ENCODE measurements at regions not wholly inside any gene's neighbourhood (a gene's known extent, or its start where the extent isn't known, plus 50 kb on each side); places are given as distances from the start of the nearest gene placed in this dataset.

DNA sequence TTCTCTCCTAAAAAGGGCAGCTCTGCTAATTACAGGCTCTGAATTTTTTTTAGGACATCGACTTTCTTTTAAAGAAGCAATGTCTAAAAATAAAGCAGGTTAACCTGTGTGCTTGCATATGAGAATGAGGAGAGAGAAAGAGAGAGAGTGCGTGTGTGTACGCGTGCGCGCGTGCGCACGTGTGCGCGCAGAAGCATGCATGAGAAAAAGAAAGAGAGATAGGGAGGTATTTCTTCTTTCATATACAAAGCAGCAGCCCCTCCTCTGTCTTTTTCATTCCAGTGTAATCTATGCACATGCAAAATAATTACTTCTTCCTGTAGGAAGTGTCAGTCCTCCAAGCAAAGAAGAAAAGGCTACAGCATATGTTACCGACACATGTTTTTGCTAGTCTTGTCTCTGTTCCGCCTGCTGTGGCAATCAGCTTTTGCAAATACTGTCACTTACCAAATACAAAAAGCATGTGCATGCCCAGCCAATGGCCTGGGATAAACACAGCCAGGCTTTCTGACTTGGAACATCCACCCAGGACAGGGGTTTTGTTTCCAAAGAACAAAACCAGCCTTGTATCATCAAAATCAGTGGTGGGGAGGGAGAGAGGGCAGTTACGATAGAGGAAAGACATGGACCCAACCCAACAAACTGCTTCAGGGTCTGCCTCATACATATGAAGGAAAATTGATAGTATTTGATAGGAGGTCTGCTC, 252.3 kb upstream of the SLC24A2 start:
- no peak for TF ChIP-seq CTCF (IDR thresholded peaks at IDR 0.05; ENCODE audit: unreplicated experiment)
- Mint-ChIP-seq H3K27ac (ENCODE audit: unreplicated experiment) (no peak overlapping the region), H3K4me1 (ENCODE audit: low read depth, unreplicated experiment) (no peaks in the 10 kb centered on the region), H3K36me3 (ENCODE audit: insufficient read depth, unreplicated experiment) (no peaks in the 10 kb centered on the region), H3K4me3 (ENCODE audit: low read depth, unreplicated experiment) (no peak overlapping the region), H3K27me3 (ENCODE audit: unreplicated experiment) (peaks cover 16% of the 10 kb centered on the region), H3K9me3 (ENCODE audit: low read depth, unreplicated experiment) (no peaks in the 10 kb centered on the region)
- BruUV-seq (replicated peaks), result no TSS peak
- intact Hi-C loops (cut with micrococcal nuclease; ENCODE audit: unreplicated experiment), result no loop called here
- CTCF ChIA-PET, result no interaction called here
- no peak for DNase-seq

DNA sequence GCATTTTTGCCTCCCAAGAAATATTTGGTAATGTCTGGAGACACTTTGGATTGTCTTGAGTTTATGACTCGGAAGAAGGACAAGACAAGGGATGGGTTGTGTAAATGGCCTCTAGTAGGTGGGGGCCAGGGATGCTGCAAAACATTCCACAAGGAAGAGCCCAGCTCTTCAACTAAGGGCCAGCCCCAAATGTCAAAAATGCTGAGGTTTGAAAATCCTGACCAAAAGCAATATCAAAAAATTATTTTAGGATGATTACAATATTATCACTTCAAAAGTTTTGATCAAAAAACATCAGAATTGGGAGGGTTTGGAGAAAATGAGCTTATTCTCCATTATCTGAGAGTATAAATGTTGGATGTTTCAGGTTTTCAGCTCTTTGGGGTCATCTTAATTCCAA, 248.9 kb upstream of the SLC24A2 start:
- no peak for DNase-seq
- BruUV-seq (replicated peaks), result no TSS peak
- CTCF ChIA-PET, result no interaction called here
- Mint-ChIP-seq H3K9me3 (ENCODE audit: low read depth, unreplicated experiment) (no peaks in the 10 kb centered on the region), H3K27me3 (ENCODE audit: unreplicated experiment) (peaks cover 16% of the 10 kb centered on the region), H3K4me3 (ENCODE audit: low read depth, unreplicated experiment) (no peak overlapping the region), H3K27ac (ENCODE audit: unreplicated experiment) (no peak overlapping the region), H3K36me3 (ENCODE audit: insufficient read depth, unreplicated experiment) (no peaks in the 10 kb centered on the region), H3K4me1 (ENCODE audit: low read depth, unreplicated experiment) (no peaks in the 10 kb centered on the region)
- intact Hi-C loops (cut with micrococcal nuclease; ENCODE audit: unreplicated experiment), result no loop called here
- TF ChIP-seq CTCF (IDR thresholded peaks at IDR 0.05; ENCODE audit: unreplicated experiment), result no peak

DNA sequence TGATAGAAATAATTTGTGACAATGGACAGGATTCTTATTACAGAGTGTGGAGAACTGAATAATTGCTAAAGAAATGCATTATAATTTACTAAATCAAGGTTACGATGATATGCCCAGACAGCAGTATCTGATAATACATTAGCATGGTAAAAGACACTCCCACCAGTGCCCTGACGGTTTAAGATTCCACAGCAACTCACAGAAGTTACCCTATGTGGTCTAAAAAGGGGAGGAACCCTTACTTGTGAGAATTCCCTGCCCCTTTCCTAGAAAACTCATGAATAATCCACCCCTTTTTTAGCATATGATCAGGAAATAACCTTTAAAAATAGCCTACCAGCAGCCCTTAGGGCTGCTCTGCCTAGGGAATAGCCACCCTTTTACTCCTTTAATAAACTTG, 244.7 kb upstream of the SLC24A2 start:
- intact Hi-C loops (cut with micrococcal nuclease; ENCODE audit: unreplicated experiment), result no loop called here

DNA sequence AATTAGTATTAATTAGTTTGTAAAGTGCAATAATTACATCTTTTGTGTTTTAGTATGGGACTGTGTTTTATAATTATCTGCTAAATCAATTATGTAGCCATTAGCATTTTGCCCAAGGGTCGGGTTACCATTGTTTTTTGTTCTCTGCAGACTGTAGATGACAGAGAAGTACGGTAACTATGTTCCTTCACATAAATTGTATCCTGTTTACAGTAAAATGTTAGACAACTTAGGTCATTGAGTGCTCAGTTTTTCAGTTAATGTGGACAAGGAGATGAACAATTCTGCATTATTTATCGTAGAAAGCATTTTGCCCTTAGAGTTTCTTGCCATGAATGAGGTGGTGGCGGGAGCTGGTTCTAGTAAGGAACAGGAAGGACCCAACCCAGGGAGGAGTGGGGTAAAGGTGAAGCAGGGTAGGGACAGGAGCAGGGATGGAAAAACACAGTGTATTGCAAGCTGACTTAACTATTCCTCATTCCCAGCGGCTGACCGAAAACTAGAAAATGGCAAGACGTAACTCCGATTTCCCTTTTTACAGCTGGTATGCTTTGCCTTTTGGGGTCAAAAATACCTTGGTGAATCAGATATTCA, 243.7 kb upstream of the SLC24A2 start:
- TF ChIP-seq CTCF (IDR thresholded peaks at IDR 0.05; ENCODE audit: unreplicated experiment), result no peak
- no peaks in the 10 kb centered on the region for H3K9me3 Mint-ChIP-seq (ENCODE audit: low read depth, unreplicated experiment)
- intact Hi-C loops (cut with micrococcal nuclease; ENCODE audit: unreplicated experiment), result no loop called here
- H3K4me1 Mint-ChIP-seq (ENCODE audit: low read depth, unreplicated experiment), result no peaks in the 10 kb centered on the region
- H3K27ac Mint-ChIP-seq (ENCODE audit: unreplicated experiment), result no peak overlapping the region
- no peak for DNase-seq
- H3K27me3 Mint-ChIP-seq (ENCODE audit: unreplicated experiment), result peaks cover 23% of the 10 kb centered on the region
- no TSS peak for BruUV-seq (replicated peaks)
- CTCF ChIA-PET, result no interaction called here
- no peaks in the 10 kb centered on the region for H3K36me3 Mint-ChIP-seq (ENCODE audit: insufficient read depth, unreplicated experiment)
- no peak overlapping the region for H3K4me3 Mint-ChIP-seq (ENCODE audit: low read depth, unreplicated experiment)

More for the DNA sequence above, 244.7 kb upstream of the SLC24A2 start:
- H3K9me3 Mint-ChIP-seq (ENCODE audit: low read depth, unreplicated experiment), result no peaks in the 10 kb centered on the region
- H3K27ac Mint-ChIP-seq (ENCODE audit: unreplicated experiment), result no peak overlapping the region
- no TSS peak for BruUV-seq (replicated peaks)
- no peaks in the 10 kb centered on the region for H3K4me1 Mint-ChIP-seq (ENCODE audit: low read depth, unreplicated experiment)
- peaks cover 21% of the 10 kb centered on the region for H3K27me3 Mint-ChIP-seq (ENCODE audit: unreplicated experiment)
- TF ChIP-seq CTCF (IDR thresholded peaks at IDR 0.05; ENCODE audit: unreplicated experiment), result no peak
- no peaks in the 10 kb centered on the region for H3K36me3 Mint-ChIP-seq (ENCODE audit: insufficient read depth, unreplicated experiment)
- CTCF ChIA-PET, result no interaction called here
- H3K4me3 Mint-ChIP-seq (ENCODE audit: low read depth, unreplicated experiment), result no peak overlapping the region
- no peak for DNase-seq
